GM23338 (cell line): ENCODE measurements at regions not wholly inside any gene's neighbourhood (a gene's known extent, or its start where the extent isn't known, plus 50 kb on each side); places are given as distances from the start of the nearest gene placed in this dataset.

Experiments used
- ATAC-seq: fragments of 200-7000 bp; cut with Tn5 transposase; 3 replicates; pipeline ENCODE4 v1.9.1; 2020
- DNase-seq: peaks from one replicate; pipeline ENCODE4 v3.0.0-alpha.2; 2015; ENCODE audit warnings: low spot score
- H2AFZ ChIP-seq: fragments of 200-600 bp; sonication (generic); 2 replicates; pipeline ENCODE4 v1.8.0; 2016; ENCODE audit warnings: antibody characterized with exemption, mild to moderate bottlenecking, moderate library complexity
- H3F3A ChIP-seq: fragments of 200-600 bp; sonication (generic); replicated peaks from 2 replicates; pipeline ENCODE4 v1.8.0; 2017; ENCODE audit warnings: antibody characterized with exemption, mixed run types, low read depth
- H3K27ac ChIP-seq: fragments of 200-600 bp; sonication (generic); 2 replicates; pipeline ENCODE4 v1.6.1; 2016; ENCODE audit warnings: low read depth
- H3K27me3 ChIP-seq: fragments of 200-600 bp; sonication (generic); 2 replicates; pipeline ENCODE4 v1.8.0; 2016; ENCODE audit warnings: mild to moderate bottlenecking, mixed run types, moderate library complexity; ENCODE audit not compliant: insufficient read depth
- H3K36me3 ChIP-seq: fragments of 200-600 bp; sonication (generic); 2 replicates; pipeline ENCODE4 v1.8.0; 2016; ENCODE audit warnings: mild to moderate bottlenecking; ENCODE audit not compliant: insufficient read depth
- H3K4me1 ChIP-seq: fragments of 200-600 bp; sonication (generic); 2 replicates; pipeline ENCODE4 v1.8.0; 2016; ENCODE audit warnings: mild to moderate bottlenecking, moderate library complexity; ENCODE audit not compliant: insufficient read depth
- H3K4me2 ChIP-seq: fragments of 200-600 bp; sonication (generic); 2 replicates; pipeline ENCODE4 v1.7.1; 2017; ENCODE audit warnings: mixed run types
- H3K4me3 ChIP-seq: fragments of 200-600 bp; sonication (generic); 2 replicates; pipeline ENCODE4 v1.6.1; 2016; ENCODE audit warnings: mixed run types
- H3K79me2 ChIP-seq: fragments of 200-600 bp; sonication (generic); replicated peaks from 2 replicates; pipeline ENCODE4 v1.8.0; 2017; ENCODE audit warnings: mild to moderate bottlenecking; ENCODE audit not compliant: insufficient read depth
- H3K9me2 ChIP-seq: fragments of 200-600 bp; sonication (generic); 2 replicates; pipeline ENCODE4 v1.8.0; 2017; ENCODE audit not compliant: insufficient read depth
- H4K20me1 ChIP-seq: fragments of 200-600 bp; sonication (generic); replicated peaks from 2 replicates; pipeline ENCODE4 v1.8.0; 2017; ENCODE audit warnings: mild to moderate bottlenecking; ENCODE audit not compliant: insufficient read depth
- H3K27ac Mint-ChIP-seq: 2 replicates; pipeline ENCODE4 v1.8.0; 2020; ENCODE audit warnings: inconsistent platforms, mild to moderate bottlenecking, moderate library complexity, mixed read lengths
- H3K27me3 Mint-ChIP-seq: 3 replicates; pipeline ENCODE4 v1.8.0; 2022; ENCODE audit warnings: low read depth, mild to moderate bottlenecking, moderate library complexity, mixed read lengths, inconsistent platforms; ENCODE audit not compliant: insufficient read depth, poor library complexity
- H3K36me3 Mint-ChIP-seq: 3 replicates; pipeline ENCODE4 v1.8.0; 2021; ENCODE audit warnings: low read depth, mild to moderate bottlenecking, inconsistent platforms, moderate library complexity, mixed read lengths
- H3K4me1 Mint-ChIP-seq: 3 replicates; pipeline ENCODE4 v1.8.0; 2020; ENCODE audit warnings: mild to moderate bottlenecking, inconsistent platforms, mixed read lengths
- H3K4me3 Mint-ChIP-seq: 3 replicates; pipeline ENCODE4 v1.8.0; 2021; ENCODE audit warnings: moderate library complexity, mild to moderate bottlenecking, inconsistent platforms, mixed read lengths
- H3K9me3 Mint-ChIP-seq: 3 replicates; pipeline ENCODE4 v1.8.0; 2020; ENCODE audit warnings: moderate library complexity, mild to moderate bottlenecking, inconsistent platforms, mixed read lengths
- CREB1 ChIP-seq: fragments of 250-450 bp; sonication (Bioruptor Pico); IDR thresholded peaks from 2 replicates; pipeline ENCODE4 v1.5.0; 2020; ENCODE audit warnings: low read depth, mild to moderate bottlenecking, moderate library complexity
- CTCF ChIP-seq, 2 experiments: fragments of 200-600 bp in 1 of 2; sonication (generic) in 1 of 2; conservative IDR thresholded peaks; 2 replicates each; pipeline versions ENCODE4 v1.5.1 to v1.6.1; 2016 to 2017; ENCODE audit warnings: antibody characterized with exemption in 2 of 2, low read depth in 2 of 2, mild to moderate bottlenecking in 2 of 2, moderate library complexity in 1 of 2
- ETS1 ChIP-seq: IDR thresholded peaks from 2 replicates; pipeline ENCODE4 v1.6.1; 2016; ENCODE audit warnings: antibody characterized with exemption
- EZH2 ChIP-seq: fragments of 200-600 bp; sonication (generic); IDR thresholded peaks from one replicate; pipeline ENCODE4 v1.8.0; 2017; ENCODE audit warnings: antibody characterized with exemption, mild to moderate bottlenecking, low read depth; ENCODE audit not compliant: unreplicated experiment
- EZH2phosphoT487 ChIP-seq: fragments of 200-600 bp; sonication (generic); IDR thresholded peaks from one replicate; pipeline ENCODE4 v1.8.1; 2018; ENCODE audit warnings: antibody characterized with exemption; ENCODE audit not compliant: unreplicated experiment
- NANOG ChIP-seq: IDR thresholded peaks from 2 replicates; pipeline ENCODE4 v1.6.1; 2016; ENCODE audit warnings: antibody characterized with exemption, borderline replicate concordance
- POLR2AphosphoS5 ChIP-seq: IDR thresholded peaks from 2 replicates; pipeline ENCODE4 v1.6.1; 2016; ENCODE audit warnings: antibody characterized with exemption, low read depth
- ZNF114 ChIP-seq: fragments of 250-450 bp; sonication (Bioruptor Pico); IDR thresholded peaks from 2 replicates; pipeline ENCODE4 v1.5.0; 2020; ENCODE audit warnings: mild to moderate bottlenecking, moderate library complexity
- ZNF331 ChIP-seq: fragments of 250-450 bp; sonication (Bioruptor Pico); IDR thresholded peaks from 2 replicates; pipeline ENCODE4 v1.5.0; 2020; ENCODE audit warnings: low read depth, mild to moderate bottlenecking, moderate library complexity
- TF ChIP-seq, protein P1 (sequence below): IDR thresholded peaks from one replicate; pipeline ENCODE4 v1.6.1; 2018; ENCODE audit warnings: antibody characterized with exemption; ENCODE audit not compliant: unreplicated experiment
- TF ChIP-seq, protein P2 (sequence below): fragments of 250-450 bp; sonication (Bioruptor Pico); IDR thresholded peaks from 2 replicates; pipeline ENCODE4 v1.5.0; 2020; ENCODE audit warnings: mild to moderate bottlenecking, moderate library complexity

- H3K9me2 ChIP-seq: no peaks in the 10 kb centered on the region
- H3K27ac Mint-ChIP-seq: no peak overlapping the region
- no peaks in the 10 kb centered on the region for H3K4me1 Mint-ChIP-seq
These were observed 555.3 kb downstream of the MED13L start for GRCh38 chr12:115722181-115722580.

DNA sequence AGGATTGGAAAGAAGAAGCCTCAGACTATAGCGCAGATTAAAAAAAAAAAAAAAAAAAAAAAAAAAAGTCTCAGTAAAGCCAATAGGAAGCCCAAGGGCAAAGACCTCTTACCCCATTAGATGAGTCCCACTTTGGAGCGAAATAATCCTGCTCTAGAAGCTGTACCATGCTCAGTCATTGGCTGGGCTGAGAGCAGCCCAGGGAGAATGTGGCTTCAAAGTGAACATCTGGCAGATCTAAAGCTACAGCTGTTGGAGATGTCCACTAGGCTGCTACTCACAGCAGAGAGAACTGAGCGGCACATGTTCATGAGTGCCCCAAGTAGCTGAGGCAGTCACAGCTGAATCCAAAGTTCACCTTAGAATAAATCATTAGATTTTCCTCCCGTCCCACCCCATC is 560.9 kb downstream of the MED13L start:
- Histone ChIP-seq H3K27ac (no peak overlapping the region), H3K4me1 (no peaks in the 10 kb centered on the region), H3F3A (no peaks in the 10 kb centered on the region), H3K9me2 (no peaks in the 10 kb centered on the region), H3K4me3 (no peak overlapping the region), H3K36me3 (no peaks in the 10 kb centered on the region), H3K79me2 (no peaks in the 10 kb centered on the region), H4K20me1 (no peaks in the 10 kb centered on the region), H3K27me3 (no peaks in the 10 kb centered on the region), H2AFZ (no peak overlapping the region), H3K4me2 (no peak overlapping the region)
- ATAC-seq (no peak), DNase-seq (no peak)
- no peaks in the 10 kb centered on the region; the same call in 2 of the 3 replicates for H3K9me3 Mint-ChIP-seq
- H3K4me3 Mint-ChIP-seq: no peak overlapping the region
- no peaks in the 10 kb centered on the region for H3K36me3 Mint-ChIP-seq
- H3K27me3 Mint-ChIP-seq: peaks cover 2% of the 10 kb centered on the region
- no peaks in the 10 kb centered on the region for H3K4me1 Mint-ChIP-seq
- no peak overlapping the region for H3K27ac Mint-ChIP-seq
- TF ChIP-seq ZNF114 (CRISPR knock-in tag) (no peak), POLR2AphosphoS5 (no peak), CTCF (conservative IDR thresholded peaks at IDR 0.05; ENCODE audit: low read depth in 2 of 2) (no peak), EZH2phosphoT487 (no peak), NANOG (no peak), ETS1 (no peak), CREB1 (CRISPR knock-in tag) (no peak), EZH2 (no peak)
- TF ChIP-seq, protein P1, sequence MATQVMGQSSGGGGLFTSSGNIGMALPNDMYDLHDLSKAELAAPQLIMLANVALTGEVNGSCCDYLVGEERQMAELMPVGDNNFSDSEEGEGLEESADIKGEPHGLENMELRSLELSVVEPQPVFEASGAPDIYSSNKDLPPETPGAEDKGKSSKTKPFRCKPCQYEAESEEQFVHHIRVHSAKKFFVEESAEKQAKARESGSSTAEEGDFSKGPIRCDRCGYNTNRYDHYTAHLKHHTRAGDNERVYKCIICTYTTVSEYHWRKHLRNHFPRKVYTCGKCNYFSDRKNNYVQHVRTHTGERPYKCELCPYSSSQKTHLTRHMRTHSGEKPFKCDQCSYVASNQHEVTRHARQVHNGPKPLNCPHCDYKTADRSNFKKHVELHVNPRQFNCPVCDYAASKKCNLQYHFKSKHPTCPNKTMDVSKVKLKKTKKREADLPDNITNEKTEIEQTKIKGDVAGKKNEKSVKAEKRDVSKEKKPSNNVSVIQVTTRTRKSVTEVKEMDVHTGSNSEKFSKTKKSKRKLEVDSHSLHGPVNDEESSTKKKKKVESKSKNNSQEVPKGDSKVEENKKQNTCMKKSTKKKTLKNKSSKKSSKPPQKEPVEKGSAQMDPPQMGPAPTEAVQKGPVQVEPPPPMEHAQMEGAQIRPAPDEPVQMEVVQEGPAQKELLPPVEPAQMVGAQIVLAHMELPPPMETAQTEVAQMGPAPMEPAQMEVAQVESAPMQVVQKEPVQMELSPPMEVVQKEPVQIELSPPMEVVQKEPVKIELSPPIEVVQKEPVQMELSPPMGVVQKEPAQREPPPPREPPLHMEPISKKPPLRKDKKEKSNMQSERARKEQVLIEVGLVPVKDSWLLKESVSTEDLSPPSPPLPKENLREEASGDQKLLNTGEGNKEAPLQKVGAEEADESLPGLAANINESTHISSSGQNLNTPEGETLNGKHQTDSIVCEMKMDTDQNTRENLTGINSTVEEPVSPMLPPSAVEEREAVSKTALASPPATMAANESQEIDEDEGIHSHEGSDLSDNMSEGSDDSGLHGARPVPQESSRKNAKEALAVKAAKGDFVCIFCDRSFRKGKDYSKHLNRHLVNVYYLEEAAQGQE: no peak
- TF ChIP-seq, protein P2, sequence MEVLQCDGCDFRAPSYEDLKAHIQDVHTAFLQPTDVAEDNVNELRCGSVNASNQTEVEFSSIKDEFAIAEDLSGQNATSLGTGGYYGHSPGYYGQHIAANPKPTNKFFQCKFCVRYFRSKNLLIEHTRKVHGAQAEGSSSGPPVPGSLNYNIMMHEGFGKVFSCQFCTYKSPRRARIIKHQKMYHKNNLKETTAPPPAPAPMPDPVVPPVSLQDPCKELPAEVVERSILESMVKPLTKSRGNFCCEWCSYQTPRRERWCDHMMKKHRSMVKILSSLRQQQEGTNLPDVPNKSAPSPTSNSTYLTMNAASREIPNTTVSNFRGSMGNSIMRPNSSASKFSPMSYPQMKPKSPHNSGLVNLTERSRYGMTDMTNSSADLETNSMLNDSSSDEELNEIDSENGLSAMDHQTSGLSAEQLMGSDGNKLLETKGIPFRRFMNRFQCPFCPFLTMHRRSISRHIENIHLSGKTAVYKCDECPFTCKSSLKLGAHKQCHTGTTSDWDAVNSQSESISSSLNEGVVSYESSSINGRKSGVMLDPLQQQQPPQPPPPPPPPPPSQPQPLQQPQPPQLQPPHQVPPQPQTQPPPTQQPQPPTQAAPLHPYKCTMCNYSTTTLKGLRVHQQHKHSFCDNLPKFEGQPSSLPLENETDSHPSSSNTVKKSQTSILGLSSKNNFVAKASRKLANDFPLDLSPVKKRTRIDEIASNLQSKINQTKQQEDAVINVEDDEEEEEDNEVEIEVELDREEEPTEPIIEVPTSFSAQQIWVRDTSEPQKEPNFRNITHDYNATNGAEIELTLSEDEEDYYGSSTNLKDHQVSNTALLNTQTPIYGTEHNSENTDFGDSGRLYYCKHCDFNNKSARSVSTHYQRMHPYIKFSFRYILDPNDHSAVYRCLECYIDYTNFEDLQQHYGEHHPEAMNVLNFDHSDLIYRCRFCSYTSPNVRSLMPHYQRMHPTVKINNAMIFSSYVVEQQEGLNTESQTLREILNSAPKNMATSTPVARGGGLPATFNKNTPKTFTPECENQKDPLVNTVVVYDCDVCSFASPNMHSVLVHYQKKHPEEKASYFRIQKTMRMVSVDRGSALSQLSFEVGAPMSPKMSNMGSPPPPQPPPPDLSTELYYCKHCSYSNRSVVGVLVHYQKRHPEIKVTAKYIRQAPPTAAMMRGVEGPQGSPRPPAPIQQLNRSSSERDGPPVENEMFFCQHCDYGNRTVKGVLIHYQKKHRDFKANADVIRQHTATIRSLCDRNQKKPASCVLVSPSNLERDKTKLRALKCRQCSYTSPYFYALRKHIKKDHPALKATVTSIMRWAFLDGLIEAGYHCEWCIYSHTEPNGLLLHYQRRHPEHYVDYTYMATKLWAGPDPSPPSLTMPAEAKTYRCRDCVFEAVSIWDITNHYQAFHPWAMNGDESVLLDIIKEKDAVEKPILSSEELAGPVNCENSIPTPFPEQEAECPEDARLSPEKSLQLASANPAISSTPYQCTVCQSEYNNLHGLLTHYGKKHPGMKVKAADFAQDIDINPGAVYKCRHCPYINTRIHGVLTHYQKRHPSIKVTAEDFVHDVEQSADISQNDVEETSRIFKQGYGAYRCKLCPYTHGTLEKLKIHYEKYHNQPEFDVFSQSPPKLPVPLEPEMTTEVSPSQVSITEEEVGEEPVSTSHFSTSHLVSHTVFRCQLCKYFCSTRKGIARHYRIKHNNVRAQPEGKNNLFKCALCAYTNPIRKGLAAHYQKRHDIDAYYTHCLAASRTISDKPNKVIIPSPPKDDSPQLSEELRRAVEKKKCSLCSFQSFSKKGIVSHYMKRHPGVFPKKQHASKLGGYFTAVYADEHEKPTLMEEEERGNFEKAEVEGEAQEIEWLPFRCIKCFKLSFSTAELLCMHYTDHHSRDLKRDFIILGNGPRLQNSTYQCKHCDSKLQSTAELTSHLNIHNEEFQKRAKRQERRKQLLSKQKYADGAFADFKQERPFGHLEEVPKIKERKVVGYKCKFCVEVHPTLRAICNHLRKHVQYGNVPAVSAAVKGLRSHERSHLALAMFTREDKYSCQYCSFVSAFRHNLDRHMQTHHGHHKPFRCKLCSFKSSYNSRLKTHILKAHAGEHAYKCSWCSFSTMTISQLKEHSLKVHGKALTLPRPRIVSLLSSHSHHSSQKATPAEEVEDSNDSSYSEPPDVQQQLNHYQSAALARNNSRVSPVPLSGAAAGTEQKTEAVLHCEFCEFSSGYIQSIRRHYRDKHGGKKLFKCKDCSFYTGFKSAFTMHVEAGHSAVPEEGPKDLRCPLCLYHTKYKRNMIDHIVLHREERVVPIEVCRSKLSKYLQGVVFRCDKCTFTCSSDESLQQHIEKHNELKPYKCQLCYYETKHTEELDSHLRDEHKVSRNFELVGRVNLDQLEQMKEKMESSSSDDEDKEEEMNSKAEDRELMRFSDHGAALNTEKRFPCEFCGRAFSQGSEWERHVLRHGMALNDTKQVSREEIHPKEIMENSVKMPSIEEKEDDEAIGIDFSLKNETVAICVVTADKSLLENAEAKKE: no peak

More at GRCh38 chr12:115722181-115722580, 555.3 kb downstream of the MED13L start:
- H3K4me2 ChIP-seq: no peak overlapping the region
- H4K20me1 ChIP-seq: no peaks in the 10 kb centered on the region
- Mint-ChIP-seq H3K9me3 (no peaks in the 10 kb centered on the region; the same call in 2 of the 3 replicates), H3K36me3 (no peaks in the 10 kb centered on the region), H3K4me3 (no peak overlapping the region), H3K27me3 (no peaks in the 10 kb centered on the region)
- H3K27me3 ChIP-seq: no peaks in the 10 kb centered on the region
- H3K4me3 ChIP-seq: no peak overlapping the region
- H2AFZ ChIP-seq: no peak overlapping the region
- no peak for TF ChIP-seq ZNF331 (CRISPR knock-in tag)
- H3F3A ChIP-seq: no peaks in the 10 kb centered on the region
- no peak overlapping the region for H3K27ac ChIP-seq
- H3K36me3 ChIP-seq: no peaks in the 10 kb centered on the region
- H3K4me1 ChIP-seq: no peaks in the 10 kb centered on the region
- DNase-seq: no peak
- no peaks in the 10 kb centered on the region for H3K79me2 ChIP-seq
- ATAC-seq: no peak
